T-helper 1 cell treated with Interleukin-12 subunit alpha and Interleukin-12 subunit beta and Interleukin-4 antibody, amounts not matched to agents 30 ng/mL and 1 ng/mL, for 36 hours (primary cell): ENCODE measurements at regions not wholly inside any gene's neighbourhood (a gene's known extent, or its start where the extent isn't known, plus 50 kb on each side); places are given as distances from the start of the nearest gene placed in this dataset.

ENCODE experiments used
- intact Hi-C: fragments of 100-400 bp; cut with micrococcal nuclease; formaldehyde crosslinking; loops from one replicate; pipeline ENCODE4 v1.15.1; 2024

DNA sequence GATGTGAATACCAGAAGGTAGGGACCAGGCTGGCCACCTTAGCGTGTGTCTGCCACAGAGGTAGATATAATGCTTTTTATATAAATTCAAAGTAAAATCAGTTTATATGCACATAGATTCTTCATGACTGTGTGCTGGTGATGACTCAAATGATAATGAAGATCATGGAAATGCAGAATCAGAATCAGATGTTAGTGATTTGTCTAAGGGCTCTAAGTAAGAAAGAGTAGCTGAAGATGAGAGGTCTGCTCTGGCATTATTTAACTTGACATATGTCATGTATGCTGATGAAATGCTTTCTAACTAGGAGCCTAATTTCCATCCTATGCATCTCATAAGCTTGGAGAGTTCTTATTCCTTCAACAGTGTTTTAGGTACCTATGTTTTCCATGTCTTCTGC, 50.3 kb upstream of the DPH6 start:
- intact Hi-C loops = no loop called here

DNA sequence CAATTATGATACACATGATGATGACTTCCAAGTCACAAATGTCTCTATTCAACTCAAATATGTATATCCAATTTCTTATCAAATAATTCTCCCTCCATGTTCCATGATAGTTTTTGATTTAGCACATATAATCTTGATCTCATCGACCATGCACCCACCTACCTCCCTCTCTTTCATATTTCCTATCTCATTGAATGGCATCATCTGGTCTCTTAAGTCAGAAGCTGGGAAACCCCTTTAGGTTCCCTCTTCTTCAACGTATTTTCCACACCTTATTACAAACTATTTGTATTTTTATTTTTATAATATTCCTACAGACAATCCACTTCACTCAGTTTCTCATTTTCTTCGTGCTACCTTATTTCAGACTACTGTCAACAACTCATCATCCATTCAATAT, 56.9 kb upstream of the DPH6 start:
- intact Hi-C loops = no loop called here

DNA sequence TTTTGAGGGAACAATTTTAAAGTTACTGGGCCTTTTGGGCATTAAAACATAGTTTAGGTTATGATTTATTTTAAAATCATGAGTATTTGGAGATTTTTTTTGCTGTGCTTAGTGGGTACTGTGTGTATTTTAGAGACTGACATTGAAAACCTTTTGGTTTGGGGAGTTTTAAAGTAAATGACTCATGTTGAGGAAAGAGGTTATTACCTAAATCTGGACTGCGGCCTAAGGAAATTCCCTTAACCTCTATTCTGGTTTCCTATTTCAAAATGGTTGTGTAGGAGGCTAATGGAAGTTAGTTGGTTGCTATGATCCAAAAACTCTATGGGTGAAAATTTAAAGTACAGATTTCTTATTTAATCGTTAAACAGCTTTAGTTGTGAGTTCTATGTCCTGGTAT, 57.3 kb upstream of the DPH6 start:
- intact Hi-C loops = no loop called here

DNA sequence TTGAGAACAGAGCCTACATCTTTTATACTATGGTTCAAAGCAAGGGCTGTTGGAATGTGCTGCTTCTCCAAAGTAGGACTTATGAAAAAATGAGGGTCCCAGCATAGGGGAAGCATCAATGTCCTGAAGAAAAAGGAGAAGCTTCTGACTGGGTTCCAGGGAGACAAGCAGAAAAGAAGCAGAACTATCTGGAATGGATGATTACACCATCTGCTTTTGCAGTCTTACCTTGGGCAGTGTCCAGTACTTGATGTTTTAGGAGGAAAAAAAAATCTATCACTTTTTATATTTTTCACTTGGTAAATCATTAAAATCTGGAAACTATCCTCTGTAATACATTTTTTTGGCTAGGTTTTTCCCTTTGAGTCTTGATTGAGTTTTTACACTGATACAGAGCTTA, 57.9 kb upstream of the DPH6 start:
- intact Hi-C loops = no loop called here

DNA sequence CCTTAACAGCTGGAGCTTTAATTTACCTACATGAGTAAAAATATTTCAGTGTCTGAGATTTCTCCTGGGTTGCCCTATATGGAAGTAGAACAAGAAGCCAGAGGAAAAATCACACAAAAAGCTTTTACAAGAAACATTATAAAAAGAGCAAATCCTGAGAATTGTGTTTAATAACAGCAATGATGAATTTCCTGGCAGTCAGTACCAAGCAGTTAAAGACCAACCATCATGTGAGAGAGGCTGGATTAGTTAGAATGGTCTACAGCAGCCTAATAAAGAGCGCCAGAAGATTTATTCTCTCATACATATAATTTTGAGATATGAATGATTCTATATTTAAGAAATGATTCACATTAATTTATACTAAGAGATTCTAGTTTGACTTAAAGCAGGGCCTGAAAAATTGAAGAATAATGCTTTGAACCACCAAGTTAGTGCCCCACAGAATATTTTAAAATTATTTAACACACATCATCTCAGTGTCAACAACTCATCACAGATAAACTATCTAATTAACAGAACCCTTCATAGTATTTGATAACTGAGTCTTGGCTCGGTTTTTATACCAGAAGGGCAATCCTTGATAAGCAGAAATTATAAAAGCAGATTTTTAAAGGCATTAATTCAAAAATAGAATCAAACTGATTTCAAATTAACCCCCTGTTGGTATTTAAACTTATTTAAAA, 59.9 kb upstream of the DPH6 start:
- intact Hi-C loops = no loop called here

DNA sequence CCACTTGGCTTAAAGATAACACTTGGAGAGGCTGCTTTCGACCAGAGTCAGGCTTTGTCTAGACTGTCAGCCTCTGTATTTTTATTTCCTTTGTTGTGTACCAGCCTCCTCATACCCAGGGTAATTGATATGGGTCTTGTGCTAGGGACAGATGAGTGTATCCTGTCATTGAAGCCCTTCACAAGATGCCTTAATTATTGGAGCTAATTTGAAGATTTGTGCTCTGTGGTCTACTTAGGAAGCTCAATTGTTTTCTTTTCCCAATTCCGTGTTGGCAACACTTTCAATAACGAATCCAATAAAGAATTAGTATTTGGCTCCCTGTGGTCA, 60.5 kb upstream of the DPH6 start:
- intact Hi-C loops = no loop called here

DNA sequence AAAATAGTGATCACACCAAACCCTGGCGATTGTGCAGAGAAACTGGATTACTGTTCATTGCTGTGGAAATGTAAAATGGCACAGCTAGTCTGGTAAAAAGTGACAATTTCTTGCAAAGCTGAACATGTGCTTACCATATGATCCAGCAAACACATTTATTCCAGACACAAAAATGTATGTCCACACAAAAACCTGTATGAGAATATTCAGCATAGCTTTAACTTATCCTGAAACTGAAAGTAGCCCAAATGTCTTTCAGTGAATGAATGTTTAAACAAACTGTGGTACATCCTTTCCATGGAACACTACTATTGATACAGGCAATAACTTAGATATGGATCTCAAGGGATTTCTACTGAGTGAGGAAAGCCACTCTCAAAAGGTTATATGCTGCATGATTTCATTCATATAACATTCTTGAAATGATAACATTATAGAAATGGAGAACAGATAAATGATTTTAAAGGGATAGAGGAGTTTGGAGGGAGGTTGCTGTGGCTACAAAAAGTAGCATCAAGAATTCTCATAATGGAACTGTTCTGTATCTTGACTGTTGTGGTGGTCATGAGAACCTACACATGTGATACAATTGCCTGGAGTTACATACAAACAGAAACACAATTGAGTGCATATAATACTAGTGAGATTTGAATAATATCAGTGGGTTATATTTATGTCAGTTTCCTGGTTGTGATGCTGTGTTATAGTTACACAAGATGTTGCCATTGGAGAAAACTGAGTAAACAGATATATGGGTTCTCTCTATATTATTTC, 70.7 kb upstream of the DPH6 start:
- intact Hi-C loops = no loop called here

DNA sequence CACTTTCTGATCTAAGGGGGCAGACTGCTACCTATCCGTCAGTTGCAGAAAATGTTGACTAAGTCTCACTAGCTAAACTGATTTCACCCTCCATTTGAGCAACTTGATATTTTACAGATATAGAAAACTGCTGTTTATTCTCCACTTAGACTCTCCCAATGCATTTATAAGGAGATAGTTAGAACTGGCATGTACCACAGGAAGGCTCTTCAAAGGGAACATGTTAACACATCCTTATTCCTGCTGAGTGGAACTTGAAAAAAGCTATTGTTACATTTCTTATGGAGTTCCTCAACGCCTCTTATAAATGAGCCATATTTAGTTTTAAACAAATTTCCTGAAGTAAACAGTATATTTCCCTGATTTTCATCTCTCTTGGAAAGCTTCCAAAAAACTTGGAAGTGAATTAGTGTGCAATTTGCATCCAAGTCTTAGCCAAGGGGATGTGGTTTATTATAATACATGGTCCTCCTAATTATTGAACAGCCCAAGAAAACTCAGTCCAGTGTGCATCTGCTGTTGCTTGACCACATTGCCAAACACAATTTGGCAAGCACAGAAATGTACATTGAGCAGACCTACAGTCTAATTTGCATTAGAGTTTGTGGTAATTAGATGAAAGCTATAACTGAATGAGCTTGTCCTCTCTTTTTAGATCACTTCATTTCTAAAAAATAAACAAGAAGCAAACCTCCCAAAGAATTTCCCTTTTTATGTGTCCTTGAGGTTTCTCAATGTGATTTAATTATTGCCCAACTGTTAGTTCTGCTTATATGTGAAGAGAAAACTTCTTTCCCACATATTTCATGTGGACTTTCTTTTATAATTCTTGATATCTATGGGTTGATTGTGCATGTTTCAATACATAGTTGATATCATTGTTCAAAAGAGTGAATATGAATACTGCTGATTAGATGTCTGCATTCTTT, 72.6 kb upstream of the DPH6 start:
- intact Hi-C loops = no loop called here

DNA sequence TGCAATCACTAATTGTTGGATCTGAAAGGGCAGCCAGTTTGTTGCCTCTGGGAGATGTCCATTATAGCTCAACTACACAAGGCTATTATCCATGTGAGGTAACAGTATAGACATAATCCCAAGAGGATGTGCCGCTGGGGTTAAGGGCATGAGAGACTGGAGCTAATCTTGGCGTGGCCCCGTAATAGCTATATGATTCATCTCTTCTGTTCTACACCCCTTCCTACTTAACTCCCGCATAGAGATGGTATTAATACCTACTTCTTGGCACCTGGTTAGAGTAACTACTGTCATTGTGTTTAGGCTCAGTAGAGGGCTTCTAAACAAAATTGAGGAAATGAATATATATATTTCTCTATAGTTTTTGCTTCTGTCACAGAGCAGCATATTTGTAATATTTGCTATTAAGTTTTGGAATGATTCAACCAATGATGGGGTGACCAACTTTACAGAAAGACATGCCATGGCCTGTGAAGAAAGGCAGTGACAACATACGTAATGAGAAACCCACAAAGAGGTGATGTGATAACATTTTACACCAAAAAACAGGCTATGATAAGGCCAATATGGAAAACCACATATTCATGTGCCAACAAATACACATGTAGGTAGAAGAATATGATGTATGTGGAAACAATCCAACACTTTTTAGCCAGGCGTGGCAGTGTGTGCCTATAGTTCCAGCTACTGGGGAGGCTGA, 76.8 kb upstream of the DPH6 start:
- intact Hi-C loops = no loop called here

DNA sequence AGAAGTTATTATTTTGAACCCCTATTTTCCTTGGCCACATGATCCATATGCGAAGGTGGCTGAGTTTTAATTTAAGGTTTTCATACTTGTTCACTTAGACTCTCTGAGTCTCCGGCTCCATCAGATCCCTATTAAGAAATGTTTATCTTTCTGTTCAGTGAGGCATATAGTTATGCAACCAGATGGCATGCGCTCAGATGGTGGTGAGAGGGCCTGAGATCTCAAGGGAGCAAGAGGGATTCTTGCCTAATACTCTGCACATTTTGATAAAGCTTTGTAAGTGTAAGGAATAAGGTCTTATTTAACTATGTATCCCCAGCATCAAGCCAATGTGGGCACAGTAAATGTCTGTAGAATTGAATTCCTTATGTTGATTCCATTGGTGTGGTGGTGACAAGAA, 78.9 kb upstream of the DPH6 start:
- intact Hi-C loops = no loop called here

DNA sequence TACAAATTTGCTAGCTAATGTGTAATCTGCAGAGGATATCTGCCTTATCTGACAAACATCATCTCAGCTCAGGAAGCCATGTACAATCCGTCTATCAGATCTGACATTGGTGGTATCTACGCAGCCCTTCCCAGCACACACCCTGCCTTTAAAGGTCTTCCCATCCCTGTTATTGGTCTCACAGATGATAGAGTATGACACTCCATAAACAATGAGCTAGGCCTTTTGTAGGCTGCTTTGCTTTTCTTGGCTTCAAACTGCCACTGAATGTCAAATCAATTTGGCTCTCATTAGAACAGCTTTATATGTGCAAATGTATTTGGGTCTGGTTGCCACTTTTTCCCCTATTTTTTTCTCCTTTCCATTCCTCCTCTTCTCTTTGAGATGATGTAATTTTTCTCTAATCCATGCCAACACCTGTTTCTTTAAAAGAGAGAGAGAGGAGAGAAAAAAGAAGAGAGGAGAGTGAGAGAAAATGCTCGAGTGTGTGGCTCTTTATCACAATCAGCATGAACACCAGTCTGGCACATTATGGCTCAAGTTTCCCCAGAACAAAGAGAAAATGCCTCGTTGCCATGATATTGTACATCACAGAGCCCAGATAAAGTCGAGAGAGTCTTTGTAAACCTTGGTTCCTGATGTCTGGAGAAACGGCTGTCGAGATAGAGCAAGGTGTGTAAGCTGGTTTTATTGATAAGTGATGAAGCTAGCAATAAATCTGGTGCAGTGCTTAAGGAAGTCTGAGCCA, 80.8 kb upstream of the DPH6 start:
- intact Hi-C loops = no loop called here

DNA sequence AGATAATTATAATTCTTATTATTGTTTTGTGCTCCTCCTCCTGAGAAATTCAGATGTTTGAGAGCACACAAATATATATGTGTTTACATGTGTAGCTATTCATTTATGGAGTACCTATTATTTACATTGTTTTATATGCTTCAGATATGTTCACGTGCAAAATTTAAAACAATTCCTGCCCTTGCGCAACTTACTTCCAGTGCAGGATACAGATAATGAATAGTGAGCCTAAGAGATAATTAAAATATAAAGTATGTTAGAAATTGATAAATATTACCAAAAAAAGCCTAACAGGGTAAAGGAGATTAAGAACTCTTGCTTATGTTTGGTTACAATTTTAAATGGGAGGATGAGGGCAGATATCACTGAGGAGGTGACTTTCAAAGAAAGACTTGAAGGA, 81.7 kb upstream of the DPH6 start:
- intact Hi-C loops = no loop called here

DNA sequence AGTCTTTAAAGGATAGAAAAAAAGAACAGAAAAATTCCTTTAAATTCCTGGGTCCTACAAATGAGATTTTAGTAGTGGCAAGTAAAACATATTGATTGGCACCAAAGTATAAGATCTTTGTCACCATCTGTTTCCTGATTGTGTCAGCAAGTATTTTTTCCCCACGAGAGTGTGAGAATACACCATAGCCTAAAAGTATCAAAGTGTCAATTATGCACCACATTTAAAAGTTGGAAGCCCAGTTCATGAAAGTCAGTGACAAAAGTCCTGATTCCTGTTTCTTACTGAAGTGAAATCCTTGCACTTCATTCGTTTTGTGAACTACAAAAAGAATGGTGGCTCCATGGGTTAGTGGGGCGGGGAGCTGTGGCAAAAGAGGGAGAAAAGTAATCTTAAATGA, 83.8 kb upstream of the DPH6 start:
- intact Hi-C loops = no loop called here

DNA sequence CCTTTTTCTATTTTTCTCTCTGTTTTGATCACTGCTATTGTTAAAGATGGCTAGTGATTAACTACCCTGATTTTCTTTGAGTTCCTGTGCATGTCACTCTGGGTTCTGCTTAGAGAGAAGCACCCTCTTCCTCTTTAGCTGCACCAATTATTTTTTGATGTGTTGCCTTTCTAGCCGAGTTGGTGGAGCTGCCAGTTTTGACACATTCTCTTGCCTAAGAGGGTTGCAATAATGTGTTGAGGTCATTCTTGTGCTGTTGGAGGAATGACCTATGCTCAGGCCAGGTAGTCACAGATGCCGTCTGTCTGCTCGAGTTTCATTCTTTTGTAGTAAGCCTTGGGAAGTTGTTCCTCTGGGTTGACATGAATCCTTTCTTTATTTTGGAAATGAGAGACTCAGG, 84.6 kb upstream of the DPH6 start:
- intact Hi-C loops = no loop called here

DNA sequence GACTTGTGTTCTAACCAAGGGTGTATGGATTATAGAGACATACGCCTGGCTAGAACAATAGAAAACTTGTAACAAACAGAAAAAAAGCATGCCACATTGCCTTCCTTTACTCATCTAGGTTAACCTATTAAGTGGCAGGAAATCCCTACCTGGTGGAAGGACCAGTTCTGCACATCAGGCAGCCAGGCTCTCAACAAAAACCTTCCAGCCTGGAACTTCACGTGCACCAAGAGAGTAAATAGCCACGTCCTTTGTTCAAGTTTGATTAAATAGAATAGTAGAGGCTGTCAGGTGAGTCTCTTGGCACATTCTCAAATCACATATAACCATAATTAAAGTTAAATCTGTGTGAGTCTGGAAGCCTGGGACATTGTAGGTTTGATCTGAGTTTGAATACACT, 85.0 kb upstream of the DPH6 start:
- intact Hi-C loops = no loop called here

DNA sequence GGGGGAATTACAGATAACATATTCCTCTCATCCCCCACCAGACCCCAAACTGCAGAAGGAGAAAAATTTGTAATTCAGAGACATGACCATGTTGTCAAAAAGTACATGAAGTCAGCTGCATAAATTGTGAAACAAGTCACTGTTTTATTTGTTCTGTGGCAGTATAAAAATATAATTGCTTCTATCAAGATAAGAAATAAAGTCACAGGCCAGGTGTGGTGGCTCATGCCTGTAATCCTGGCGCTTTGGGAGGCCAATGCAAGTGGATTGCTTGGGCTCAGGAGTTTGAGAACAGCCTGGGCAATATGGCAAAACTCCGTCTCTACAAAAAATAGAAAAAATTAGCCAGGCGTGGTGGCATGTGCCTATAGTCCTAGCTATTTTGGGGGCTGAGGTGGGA, 87.7 kb upstream of the DPH6 start:
- intact Hi-C loops = no loop called here

DNA sequence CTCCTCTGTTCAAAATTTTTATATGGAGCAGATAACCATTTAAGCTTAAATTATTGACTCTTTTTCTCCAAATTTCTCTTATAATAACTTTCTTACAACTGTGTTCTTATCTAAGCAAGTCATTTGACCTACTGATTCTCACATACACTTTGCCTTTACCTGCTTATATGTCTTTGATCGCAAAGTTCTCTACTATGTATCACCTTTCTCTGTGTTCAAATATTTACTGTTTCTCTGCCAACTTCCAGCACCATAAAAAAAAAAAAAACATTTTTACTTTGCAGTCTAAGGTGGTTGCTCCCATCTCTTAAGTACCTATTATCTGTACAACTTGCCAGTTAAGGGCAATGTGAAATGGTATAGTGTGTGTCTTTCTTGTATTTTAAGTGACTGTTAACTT, 100.8 kb upstream of the DPH6 start:
- intact Hi-C loops = no loop called here

DNA sequence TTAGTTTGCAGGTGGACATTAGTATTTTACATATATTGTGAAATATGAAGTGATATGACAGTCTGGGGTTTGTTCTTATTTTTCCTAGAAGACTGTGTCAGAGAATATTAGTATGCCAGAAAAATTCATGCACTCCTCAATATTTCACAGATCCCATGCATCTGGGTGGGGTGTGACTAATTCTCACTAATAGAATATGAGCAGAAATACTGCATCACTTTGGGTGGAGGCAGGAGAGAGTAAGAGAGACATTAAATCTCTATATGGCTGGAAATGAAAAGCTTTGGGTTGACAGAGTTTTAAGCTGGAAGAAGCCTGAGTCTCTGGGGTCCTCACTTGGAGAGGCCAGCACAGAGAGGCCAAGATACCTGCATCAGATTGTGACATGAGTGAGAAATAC, 101.3 kb upstream of the DPH6 start:
- intact Hi-C loops = no loop called here

DNA sequence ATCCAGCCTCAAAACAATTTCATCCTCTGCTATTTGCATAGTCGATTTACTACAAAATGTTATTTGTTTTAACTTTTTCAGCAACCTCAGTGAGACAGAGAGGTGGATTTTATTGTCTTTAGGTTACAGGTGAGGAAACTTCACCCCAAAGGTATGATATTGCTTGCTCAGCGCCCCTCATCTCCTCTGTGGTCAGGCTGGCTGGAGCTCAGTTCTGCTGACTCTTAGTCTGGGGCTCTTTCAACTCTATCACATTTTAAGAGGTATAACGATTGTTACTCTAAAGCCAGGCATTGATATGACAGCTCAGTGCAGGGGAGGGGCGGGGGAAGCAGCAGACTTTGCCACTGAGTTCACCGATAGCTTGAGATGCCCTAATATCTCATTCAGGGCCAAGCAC, 103.0 kb upstream of the DPH6 start:
- intact Hi-C loops = no loop called here

DNA sequence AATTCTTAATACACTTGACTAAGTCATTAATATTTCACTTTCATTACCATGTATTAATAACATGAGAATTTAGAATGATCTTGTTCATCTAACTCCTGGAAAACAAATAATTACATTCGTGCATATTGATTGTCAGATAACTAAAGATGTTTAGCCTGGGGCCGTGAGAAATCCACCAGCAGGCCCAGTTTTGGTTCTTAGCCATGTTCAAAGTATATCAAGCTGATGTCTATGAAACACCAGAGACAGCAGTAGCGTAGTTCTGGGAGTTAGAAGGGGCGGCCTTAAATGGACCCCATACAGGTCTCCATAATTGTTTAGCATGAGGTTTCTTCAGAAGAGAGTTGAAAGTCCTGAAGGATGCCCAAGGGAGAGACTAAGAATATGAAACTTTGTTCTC, 103.6 kb upstream of the DPH6 start:
- intact Hi-C loops = no loop called here

DNA sequence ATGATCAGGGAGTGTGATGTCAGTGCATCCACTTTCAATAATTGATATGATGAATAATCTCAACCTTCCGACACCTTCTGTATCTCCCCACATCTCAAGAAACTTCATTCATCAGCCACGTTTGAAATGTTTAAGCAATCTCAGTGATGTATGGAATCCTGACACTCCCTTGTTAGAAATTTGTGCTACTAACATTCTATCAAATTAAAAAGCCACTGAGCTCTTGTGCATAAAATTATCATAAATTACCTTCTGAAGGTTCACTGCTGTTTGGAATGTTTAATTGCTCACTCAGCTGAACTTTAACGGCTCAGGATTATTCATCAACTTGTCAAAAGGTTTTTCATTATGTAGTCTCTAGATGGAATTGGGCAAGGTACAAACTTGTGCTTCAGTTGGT, 108.4 kb upstream of the DPH6 start:
- intact Hi-C loops = no loop called here
